ENCODE measurements at regions not wholly inside any gene's neighbourhood (a gene's known extent, or its start where the extent isn't known, plus 50 kb on each side); places are given as distances from the start of the nearest gene placed in this dataset.

DNA sequence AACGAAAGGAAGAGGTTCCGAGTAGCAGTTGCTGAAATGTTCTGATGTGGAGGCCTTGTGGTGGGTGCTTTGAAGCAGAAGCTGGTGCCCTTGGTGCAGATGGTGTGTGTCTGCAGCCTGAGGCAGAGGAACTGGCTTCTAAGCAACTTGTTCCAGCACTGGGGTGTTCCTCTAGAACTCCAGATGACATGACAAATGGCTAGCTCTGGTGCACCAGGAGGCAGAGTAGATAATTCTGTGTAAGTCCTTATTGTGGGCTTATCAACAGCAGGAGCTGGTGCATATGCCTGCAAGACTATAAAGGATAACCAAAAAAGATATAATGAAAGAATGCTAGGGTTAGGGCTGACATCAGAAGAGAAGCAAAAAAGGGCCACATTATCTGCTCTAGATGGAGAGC is 76.5 kb downstream of the ARL5B start:
- TF ChIP-seq, protein P1, sequence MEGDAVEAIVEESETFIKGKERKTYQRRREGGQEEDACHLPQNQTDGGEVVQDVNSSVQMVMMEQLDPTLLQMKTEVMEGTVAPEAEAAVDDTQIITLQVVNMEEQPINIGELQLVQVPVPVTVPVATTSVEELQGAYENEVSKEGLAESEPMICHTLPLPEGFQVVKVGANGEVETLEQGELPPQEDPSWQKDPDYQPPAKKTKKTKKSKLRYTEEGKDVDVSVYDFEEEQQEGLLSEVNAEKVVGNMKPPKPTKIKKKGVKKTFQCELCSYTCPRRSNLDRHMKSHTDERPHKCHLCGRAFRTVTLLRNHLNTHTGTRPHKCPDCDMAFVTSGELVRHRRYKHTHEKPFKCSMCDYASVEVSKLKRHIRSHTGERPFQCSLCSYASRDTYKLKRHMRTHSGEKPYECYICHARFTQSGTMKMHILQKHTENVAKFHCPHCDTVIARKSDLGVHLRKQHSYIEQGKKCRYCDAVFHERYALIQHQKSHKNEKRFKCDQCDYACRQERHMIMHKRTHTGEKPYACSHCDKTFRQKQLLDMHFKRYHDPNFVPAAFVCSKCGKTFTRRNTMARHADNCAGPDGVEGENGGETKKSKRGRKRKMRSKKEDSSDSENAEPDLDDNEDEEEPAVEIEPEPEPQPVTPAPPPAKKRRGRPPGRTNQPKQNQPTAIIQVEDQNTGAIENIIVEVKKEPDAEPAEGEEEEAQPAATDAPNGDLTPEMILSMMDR (IDR thresholded peaks at IDR 0.05; ENCODE audit: low read depth, low read length, missing control alignments), result no peak
- in situ Hi-C loops (cut with HindIII; ENCODE audit: low sequenced_read_pairs), result no loop called here

GRCh38 chr10:18737236-18737635 is 78.0 kb downstream of the ARL5B start:
- DNase-seq (ENCODE audit: low read depth), result no peak
- no peak overlapping the region for H3K4me3 ChIP-seq (ENCODE audit: low read depth, low read length)
- TF ChIP-seq, protein P1 (IDR thresholded peaks at IDR 0.05; ENCODE audit: low read depth, low read length, missing control alignments), result no peak
- in situ Hi-C loops (cut with HindIII; ENCODE audit: low sequenced_read_pairs), result no loop called here

More for the DNA sequence above, 76.5 kb downstream of the ARL5B start:
- DNase-seq (ENCODE audit: low read depth), result no peak
- no peak overlapping the region for H3K4me3 ChIP-seq (ENCODE audit: low read depth, low read length)

GRCh38 chr10:18737841-18738240 is 78.6 kb downstream of the ARL5B start:
- in situ Hi-C loops (cut with HindIII; ENCODE audit: low sequenced_read_pairs), result no loop called here
- H3K4me3 ChIP-seq (ENCODE audit: low read depth, low read length), result no peak overlapping the region
- TF ChIP-seq, protein P1 (IDR thresholded peaks at IDR 0.05; ENCODE audit: low read depth, low read length, missing control alignments), result no peak
- DNase-seq (ENCODE audit: low read depth), result peak; percentile 18

DNA sequence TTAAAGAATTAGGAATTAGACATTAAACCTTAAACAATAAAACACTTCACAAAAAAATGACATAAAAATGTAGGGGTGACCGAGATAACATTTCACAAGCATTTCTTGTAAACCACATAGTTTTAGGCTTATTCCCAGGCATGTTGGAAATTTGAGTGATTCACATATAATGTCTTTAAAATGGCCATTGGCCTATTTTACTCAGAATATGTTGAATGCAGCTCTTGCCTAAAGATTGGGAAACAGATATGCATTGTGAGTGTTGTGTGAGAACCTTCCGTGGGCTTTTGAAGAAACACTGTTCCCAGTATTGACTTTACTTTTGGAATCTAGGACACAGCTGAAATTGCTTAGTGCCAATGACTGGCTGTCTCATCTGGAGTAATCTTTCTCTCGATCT is 79.6 kb downstream of the ARL5B start:
- H3K4me3 ChIP-seq (ENCODE audit: low read depth, low read length), result no peak overlapping the region
- no peak for DNase-seq (ENCODE audit: low read depth)
- TF ChIP-seq, protein P1 (IDR thresholded peaks at IDR 0.05; ENCODE audit: low read depth, low read length, missing control alignments), result no peak
- in situ Hi-C loops (cut with HindIII; ENCODE audit: low sequenced_read_pairs), result no loop called here

DNA sequence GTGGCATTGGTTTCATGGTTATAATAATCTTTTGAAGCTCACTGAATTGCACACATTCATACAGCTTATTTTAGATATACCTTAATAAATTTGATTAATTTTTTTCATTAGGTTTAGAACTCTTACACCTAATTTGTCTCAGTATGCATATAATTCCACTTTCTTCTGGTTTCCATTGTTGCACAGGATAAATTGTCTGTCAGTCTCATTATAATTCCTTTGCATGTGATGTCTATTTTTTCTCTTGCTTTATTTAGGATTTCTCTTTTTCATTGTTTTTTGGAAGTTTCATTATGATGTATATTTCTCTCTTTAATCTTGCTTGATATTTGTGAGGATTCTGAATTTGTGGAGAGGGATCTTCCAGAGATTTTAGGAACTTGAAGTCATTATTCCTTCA is 84.7 kb downstream of the ARL5B start:
- H3K4me3 ChIP-seq (ENCODE audit: low read depth, low read length), result no peak overlapping the region
- in situ Hi-C loops (cut with HindIII; ENCODE audit: low sequenced_read_pairs), result no loop called here
- TF ChIP-seq, protein P1 (IDR thresholded peaks at IDR 0.05; ENCODE audit: low read depth, low read length, missing control alignments), result no peak
- DNase-seq (ENCODE audit: low read depth), result no peak

GRCh38 chr10:18753312-18753895 is 94.2 kb downstream of the ARL5B start:
- DNase-seq (ENCODE audit: low read depth), result no peak
- TF ChIP-seq, protein P1 (IDR thresholded peaks at IDR 0.05; ENCODE audit: low read depth, low read length, missing control alignments), result no peak
- no peak overlapping the region for H3K4me3 ChIP-seq (ENCODE audit: low read depth, low read length)
- in situ Hi-C loops (cut with HindIII; ENCODE audit: low sequenced_read_pairs), result no loop called here
